B cell (primary cell): ENCODE measurements at regions not wholly inside any gene's neighbourhood (a gene's known extent, or its start where the extent isn't known, plus 50 kb on each side); places are given as distances from the start of the nearest gene placed in this dataset.

Source experiments
- ATAC-seq: fragments of 200-7000 bp; cut with Tn5 transposase; one replicate; pipeline ENCODE4 v1.10.0; 2021; ENCODE audit warnings: low read depth, mild to moderate bottlenecking, moderate number of reproducible peaks, moderate library complexity
- CTCF ChIA-PET: fragments of 350-600 bp; sonication (Branson Sonifier 250); formaldehyde crosslinking; loops from one replicate; lab custom pipeline; 2021; ENCODE audit warnings: antibody characterized with exemption, inconsistent platforms; lab: Charles Lee
- POLR2A ChIA-PET: fragments of 350-600 bp; sonication (Branson Sonifier 250); formaldehyde crosslinking; loops from one replicate; lab custom pipeline; 2021; ENCODE audit warnings: antibody characterized with exemption; lab: Charles Lee
- DNase-seq: peaks from one replicate; pipeline ENCODE4 v3.0.0; 2013
- H2AFZ ChIP-seq: 2 replicates; pipeline ENCODE4 v1.6.1; 2012; ENCODE audit warnings: mild to moderate bottlenecking, low read depth, low read length; ENCODE audit not compliant: insufficient read depth, poor library complexity, severe bottlenecking
- H3K27ac ChIP-seq, 2 donors: 1 replicate in 1 of 2; 2 replicates in 1 of 2; pipeline ENCODE4 v1.5.1; 2012 to 2013; ENCODE audit warnings: low read length in 2 of 2, mild to moderate bottlenecking in 2 of 2, moderate library complexity in 1 of 2
- H3K27me3 ChIP-seq, 4 experiments: fragments of 200-600 bp in 1 of 4; sonication (generic) in 1 of 4; replicated peaks in 1 of 4; 1 replicate in 2 of 4; 2 replicates in 2 of 4; pipeline versions ENCODE4 v1.6.1 to v1.7.0; 2013 to 2016; ENCODE audit warnings: low read length in 3 of 4, mild to moderate bottlenecking in 2 of 4, mixed read lengths in 1 of 4, moderate library complexity in 1 of 4; ENCODE audit not compliant: insufficient read depth in 4 of 4, control insufficient read depth in 3 of 4; ENCODE audit errors: control extremely low read depth in 1 of 4
- H3K36me3 ChIP-seq, 2 experiments: replicated peaks in 1 of 2; 1 replicate in 1 of 2; 2 replicates in 1 of 2; pipeline versions ENCODE4 v1.6.1 to v1.7.1; 2013; ENCODE audit warnings: low read length in 1 of 2; ENCODE audit not compliant: insufficient read depth in 2 of 2, control insufficient read depth in 1 of 2; ENCODE audit errors: control extremely low read depth in 1 of 2, extremely low read depth in 1 of 2
- H3K4me1 ChIP-seq, 2 donors: fragments of 200-600 bp in 1 of 2; sonication (generic) in 1 of 2; 1 replicate in 1 of 2; 2 replicates in 1 of 2; pipeline versions ENCODE4 v1.5.1 to v1.6.1; 2013 to 2017; ENCODE audit warnings: low read length in 2 of 2; ENCODE audit not compliant: control insufficient read depth in 2 of 2, insufficient read depth in 2 of 2
- H3K4me2 ChIP-seq: replicated peaks from 2 replicates; pipeline ENCODE3; 2012; ENCODE audit warnings: mild to moderate bottlenecking, low read depth, low read length; ENCODE audit not compliant: poor library complexity, severe bottlenecking
- H3K4me3 ChIP-seq, 5 experiments: fragments of 200-600 bp in 1 of 5; sonication (generic) in 1 of 5; 1 replicate in 3 of 5; 2 replicates in 2 of 5; pipeline versions ENCODE4 v1.5.1 to v1.7.0; 2011 to 2016; ENCODE audit warnings: low read length in 4 of 5, mild to moderate bottlenecking in 4 of 5, low read depth in 2 of 5, control low read depth in 1 of 5, moderate library complexity in 1 of 5; ENCODE audit not compliant: insufficient read depth in 1 of 5; ENCODE audit errors: control extremely low read depth in 1 of 5, extremely low read depth in 1 of 5
- H3K79me2 ChIP-seq: fragments of 200-600 bp; sonication (generic); one replicate; pipeline ENCODE4 v1.6.0; 2016; ENCODE audit warnings: low read length; ENCODE audit not compliant: control insufficient read depth, insufficient read depth
- H3K9ac ChIP-seq: fragments of 200-600 bp; sonication (generic); 2 replicates; pipeline ENCODE4 v1.6.1; 2017; ENCODE audit warnings: mild to moderate bottlenecking, low read length, moderate library complexity
- H3K9me3 ChIP-seq, 3 donors: one replicate each; pipeline versions ENCODE4 v1.6.1 to v1.7.1; 2013; ENCODE audit warnings: low read length in 2 of 3; ENCODE audit not compliant: control insufficient read depth in 2 of 3, insufficient read depth in 1 of 3; ENCODE audit errors: control extremely low read depth in 1 of 3
- H4K20me1 ChIP-seq: 2 replicates; pipeline ENCODE4 v1.6.0; 2012; ENCODE audit warnings: mild to moderate bottlenecking, low read length; ENCODE audit not compliant: insufficient read depth, control insufficient read depth, poor library complexity, severe bottlenecking
- H3K27ac Mint-ChIP-seq: one replicate; pipeline ENCODE4 v1.8.0; 2021; ENCODE audit warnings: mixed read lengths
- H3K27me3 Mint-ChIP-seq: one replicate; pipeline ENCODE4 v1.8.0; 2021; ENCODE audit warnings: mixed read lengths
- H3K4me1 Mint-ChIP-seq: one replicate; pipeline ENCODE4 v1.8.0; 2021; ENCODE audit warnings: mixed read lengths
- H3K4me3 Mint-ChIP-seq: one replicate; pipeline ENCODE4 v1.8.0; 2021; ENCODE audit warnings: mixed read lengths
- H3K9me3 Mint-ChIP-seq: one replicate; pipeline ENCODE4 v1.8.0; 2022; ENCODE audit warnings: mixed read lengths; ENCODE audit not compliant: insufficient read depth
- CTCF ChIP-seq: fragments of 200-600 bp; IDR thresholded peaks from one replicate; pipeline ENCODE4 v1.8.0; 2022; ENCODE audit warnings: antibody characterized with exemption, mild to moderate bottlenecking
- EZH2 ChIP-seq: IDR thresholded peaks from 2 replicates; pipeline ENCODE4 v1.6.1; 2012; ENCODE audit warnings: borderline replicate concordance, low read depth, mild to moderate bottlenecking, moderate library complexity, low read length; ENCODE audit not compliant: insufficient read depth, poor library complexity, severe bottlenecking
- WGBS: methylation state at CpG from one replicate; pipeline ENCODE4 v1.1.5; 2013; ENCODE audit warnings: missing lambda C conversion rate; ENCODE audit not compliant: insufficient coverage; 5-methylcytosine and 5-hydroxymethylcytosine counted together
- intact Hi-C: fragments of 100-400 bp; cut with micrococcal nuclease; formaldehyde crosslinking; loops from one replicate; pipeline ENCODE4 v1.10.0; 2022

- no peaks in the 10 kb centered on the region for H3K4me1 ChIP-seq
- intact Hi-C loops, result no loop called here
- H3K79me2 ChIP-seq, result no peaks in the 10 kb centered on the region
- H3K27me3 Mint-ChIP-seq, result no peaks in the 10 kb centered on the region
- H2AFZ ChIP-seq, result no peak overlapping the region
- no peak overlapping the region for H3K27ac Mint-ChIP-seq
- H3K9me3 ChIP-seq, result peaks cover 0 to 22% (median 0%) of the 10 kb centered on the region in 3 donors
- no peaks in the 10 kb centered on the region for H3K4me1 Mint-ChIP-seq
- no peaks in the 10 kb centered on the region for H3K9me3 Mint-ChIP-seq
- CTCF ChIA-PET, result no interaction called here
- POLR2A ChIA-PET, result no interaction called here
- no peak overlapping the region for H3K4me3 Mint-ChIP-seq
- H4K20me1 ChIP-seq, result no peaks in the 10 kb centered on the region
- ATAC-seq (no peak), DNase-seq (no peak)
- H3K36me3 ChIP-seq, result no peaks in the 10 kb centered on the region
- H3K4me2 ChIP-seq, result no peak overlapping the region
- H3K4me3 ChIP-seq, result no peak overlapping the region
- no peak overlapping the region for H3K27ac ChIP-seq
- no peak overlapping the region for H3K9ac ChIP-seq
- 96% methylated on average over 16 of the region's 18 CpGs for WGBS
- TF ChIP-seq EZH2 (no peak), CTCF (no peak)
- H3K27me3 ChIP-seq, result no peaks in the 10 kb centered on the region
Observed at GRCh38 chr13:111626371-111627305, 306.2 kb downstream of the TEX29 start.

- WGBS, result 95% methylated on average over 10 of the region's 13 CpGs
- Histone ChIP-seq H3K36me3 (no peaks in the 10 kb centered on the region), H3K4me2 (no peak overlapping the region), H3K79me2 (no peaks in the 10 kb centered on the region), H4K20me1 (no peaks in the 10 kb centered on the region), H2AFZ (no peak overlapping the region), H3K4me1 (no peaks in the 10 kb centered on the region), H3K4me3 (no peak overlapping the region), H3K9me3 (peaks cover 0 to 16% (median 0%) of the 10 kb centered on the region in 3 donors), H3K27ac (no peak overlapping the region), H3K9ac (no peak overlapping the region), H3K27me3 (no peaks in the 10 kb centered on the region)
- Mint-ChIP-seq H3K4me1 (no peaks in the 10 kb centered on the region), H3K9me3 (no peaks in the 10 kb centered on the region), H3K27ac (no peak overlapping the region), H3K4me3 (no peak overlapping the region), H3K27me3 (no peaks in the 10 kb centered on the region)
- intact Hi-C loops, result no loop called here
- TF ChIP-seq CTCF, result no peak
- TF ChIP-seq EZH2, result no peak
- DNase-seq, result no peak
- ChIA-PET CTCF (no interaction called here), POLR2A (no interaction called here)
- ATAC-seq, result no peak
Observed at GRCh38 chr13:111627596-111627995, 307.2 kb downstream of the TEX29 start.
